Endothelial cell of umbilical vein (primary cell): ENCODE measurements at regions not wholly inside any gene's neighbourhood (a gene's known extent, or its start where the extent isn't known, plus 50 kb on each side); places are given as distances from the start of the nearest gene placed in this dataset.

Experiments used
- BruUV-seq: library from RNA; stranded (reverse); fragments of 400-500 nt; replicated peaks from 2 replicates; lab custom pipeline; 2021; lab: Mats Ljungman, UMichigan
- CTCF ChIA-PET: fragments of 300-600, 350-600 bp; sonication (Branson Sonifier 250); formaldehyde crosslinking; loops from one replicate; lab custom pipeline; 2021; ENCODE audit warnings: antibody characterized with exemption, inconsistent platforms; lab: Charles Lee
- POLR2A ChIA-PET: fragments of 300-600, 350-600 bp; sonication (Branson Sonifier 250); formaldehyde crosslinking; loops from one replicate; lab custom pipeline; 2021; ENCODE audit warnings: antibody characterized with exemption, inconsistent platforms; lab: Charles Lee
- DNase-seq: peaks from one replicate; pipeline ENCODE4 v3.0.0-alpha.2; 2011; ENCODE audit warnings: low read depth, low spot score
- FAIRE-seq: peaks from 2 replicates; lab custom pipeline; 2011; peaks lifted over from hg19 to GRCh38; lab: Jason Lieb, UNC
- H2AFZ ChIP-seq: 2 replicates; pipeline ENCODE4 v1.6.0; 2012; ENCODE audit warnings: low read depth, low read length, control low read depth, inconsistent platforms
- H3K27ac ChIP-seq: 2 replicates; pipeline ENCODE4 v1.5.1; 2011; ENCODE audit warnings: low read depth, mild to moderate bottlenecking, control low read depth, low read length, moderate library complexity; ENCODE audit not compliant: insufficient read depth
- H3K27me3 ChIP-seq, 2 experiments: 2 replicates each; pipeline versions ENCODE4 v1.6.0 to v1.6.1; 2011; ENCODE audit warnings: low read length in 2 of 2, mixed read lengths in 1 of 2; ENCODE audit not compliant: control insufficient read depth in 2 of 2, insufficient read depth in 2 of 2
- H3K36me3 ChIP-seq, 2 experiments: 2 replicates in 1 of 2; 3 replicates in 1 of 2; pipeline ENCODE4 v1.5.1; 2011; ENCODE audit warnings: low read length in 2 of 2, mild to moderate bottlenecking in 1 of 2, moderate library complexity in 1 of 2; ENCODE audit not compliant: control insufficient read depth in 2 of 2, insufficient read depth in 2 of 2; ENCODE audit errors: extremely low read depth in 1 of 2
- H3K4me1 ChIP-seq: 3 replicates; pipeline ENCODE4 v1.5.1; 2011; ENCODE audit warnings: mild to moderate bottlenecking, low read length; ENCODE audit not compliant: control insufficient read depth, insufficient read depth; ENCODE audit errors: extremely low read depth
- H3K4me2 ChIP-seq: 2 replicates; pipeline ENCODE4 v1.6.1; 2011; ENCODE audit warnings: low read length, control low read depth, mixed read lengths; ENCODE audit not compliant: insufficient read depth
- H3K4me3 ChIP-seq, 3 experiments: fragments of 200-600 bp in 1 of 3; sonication (generic), shearing (Covaris generic) in 1 of 3; replicated peaks in 1 of 3; 2 replicates each; pipeline ENCODE4 v1.5.1; 2011 to 2016; ENCODE audit warnings: control low read depth in 3 of 3, low read length in 3 of 3, mild to moderate bottlenecking in 2 of 3, inconsistent platforms in 1 of 3, low read depth in 1 of 3, moderate library complexity in 1 of 3; ENCODE audit not compliant: insufficient read depth in 1 of 3
- H3K79me2 ChIP-seq: 2 replicates; pipeline ENCODE4 v1.6.0; 2012; ENCODE audit warnings: low read length, inconsistent platforms; ENCODE audit not compliant: control insufficient read depth, insufficient read depth
- H3K9ac ChIP-seq: replicated peaks from 2 replicates; pipeline ENCODE3; 2011; ENCODE audit warnings: low read length, control low read depth; ENCODE audit not compliant: insufficient read depth; ENCODE audit errors: extremely low read depth
- H3K9me1 ChIP-seq: replicated peaks from 3 replicates; pipeline ENCODE4 v1.6.0; 2011; ENCODE audit warnings: mild to moderate bottlenecking, low read length; ENCODE audit not compliant: control insufficient read depth, insufficient read depth; ENCODE audit errors: extremely low read depth
- H3K9me3 ChIP-seq: replicated peaks from 2 replicates; pipeline ENCODE4 v1.5.1; 2012; ENCODE audit warnings: low read length, inconsistent platforms; ENCODE audit not compliant: control insufficient read depth, insufficient read depth
- H4K20me1 ChIP-seq: replicated peaks from 2 replicates; pipeline ENCODE3; 2011; ENCODE audit warnings: mild to moderate bottlenecking, low read length; ENCODE audit not compliant: control insufficient read depth, insufficient read depth; ENCODE audit errors: extremely low read depth
- CTCF ChIP-seq, 2 donors: IDR thresholded peaks; 1 replicate in 1 of 2; 2 replicates in 1 of 2; pipeline ENCODE4 v1.5.1; 2011; ENCODE audit warnings: low read length in 2 of 2, mild to moderate bottlenecking in 2 of 2, moderate library complexity in 2 of 2, control low read depth in 1 of 2, inconsistent platforms in 1 of 2, low read depth in 1 of 2; ENCODE audit not compliant: insufficient read depth in 1 of 2; ENCODE audit errors: extremely low read depth in 1 of 2
- EZH2 ChIP-seq: IDR thresholded peaks from 2 replicates; pipeline ENCODE4 v1.6.1; 2012; ENCODE audit warnings: borderline replicate concordance, low read depth, mild to moderate bottlenecking, moderate library complexity, low read length, inconsistent platforms; ENCODE audit not compliant: severe bottlenecking
- FOS ChIP-seq: IDR thresholded peaks from 2 replicates; pipeline ENCODE4 v1.6.1; 2011; ENCODE audit warnings: mild to moderate bottlenecking, low read length, moderate library complexity, borderline replicate concordance; ENCODE audit not compliant: insufficient read depth
- GATA2 ChIP-seq: IDR thresholded peaks from 2 replicates; pipeline ENCODE4 v1.7.0; 2011; ENCODE audit warnings: low read depth, mild to moderate bottlenecking, moderate library complexity, mixed read lengths, low read length; ENCODE audit not compliant: insufficient read length, insufficient read depth
- JUN ChIP-seq: IDR thresholded peaks from 2 replicates; pipeline ENCODE4 v1.6.1; 2011; ENCODE audit warnings: borderline replicate concordance, low read depth; ENCODE audit not compliant: insufficient read length, insufficient read depth
- MAX ChIP-seq: IDR thresholded peaks from 2 replicates; pipeline ENCODE4 v1.6.1; 2011; ENCODE audit not compliant: insufficient read depth, insufficient read length
- MYC ChIP-seq: IDR thresholded peaks from one replicate; pipeline ENCODE4 v1.6.1; 2011; ENCODE audit warnings: mild to moderate bottlenecking, low read depth, low read length
- POLR2A ChIP-seq: IDR thresholded peaks from 2 replicates; pipeline ENCODE4 v1.6.1; 2012; ENCODE audit warnings: low read depth, mild to moderate bottlenecking, control low read depth, low read length
- POLR2AphosphoS5 ChIP-seq: IDR thresholded peaks from 2 replicates; pipeline ENCODE4 v1.6.1; 2012; ENCODE audit warnings: low read depth, mild to moderate bottlenecking, control low read depth, low read length, moderate library complexity; ENCODE audit not compliant: insufficient read depth
- dilution Hi-C: fragments of 300-500 bp; cut with MboI; formaldehyde crosslinking; loops from one replicate; pipeline ENCODE4 v1.15.0; 2019; ENCODE audit warnings: low sequenced_read_pairs; ENCODE audit not compliant: extremely low pct_ligation_motif_present
- intact Hi-C: fragments of 100-400 bp; cut with micrococcal nuclease; formaldehyde crosslinking; loops from one replicate; pipeline ENCODE4 v1.10.0; 2022

- Histone ChIP-seq H3K4me1 (no peaks in the 10 kb centered on the region), H3K9ac (no peak overlapping the region), H3K36me3 (no peaks in the 10 kb centered on the region), H3K4me3 (no peak overlapping the region), H3K9me1 (no peaks in the 10 kb centered on the region), H3K27me3 (no peaks in the 10 kb centered on the region), H3K9me3 (no peaks in the 10 kb centered on the region), H2AFZ (no peak overlapping the region), H3K27ac (no peak overlapping the region), H3K79me2 (no peaks in the 10 kb centered on the region), H4K20me1 (no peaks in the 10 kb centered on the region), H3K4me2 (no peak overlapping the region)
- ChIA-PET POLR2A (no interaction called here), CTCF (no interaction called here)
- intact Hi-C loops (no loop called here), dilution Hi-C loops (no loop called here)
- TF ChIP-seq POLR2A (no peak), EZH2 (no peak), CTCF (IDR thresholded peaks at IDR 0.05; ENCODE audit: extremely low read depth in 1 of 2, insufficient read depth in 1 of 2, low read depth in 1 of 2, low read length in 2 of 2) (no peak), GATA2 (no peak), FOS (no peak), POLR2AphosphoS5 (no peak), MYC (no peak), MAX (no peak), JUN (no peak)
- no TSS peak for BruUV-seq
- DNase-seq, result no peak
- FAIRE-seq, result no peak
Observed at GRCh38 chr2:17191223-17191622, 327.0 kb downstream of the RAD51AP2 start.
